GM18873 (cell line): ENCODE measurements at regions not wholly inside any gene's neighbourhood (a gene's known extent, or its start where the extent isn't known, plus 50 kb on each side); places are given as distances from the start of the nearest gene placed in this dataset.

ENCODE experiments used
- ATAC-seq: cut with Tn5 transposase; IDR thresholded peaks from one replicate; pipeline ENCODE4 v1.9.1; 2021; ENCODE audit warnings: mild to moderate bottlenecking, moderate library complexity, moderate number of reproducible peaks; ENCODE audit not compliant: unreplicated experiment, low FRiP score

GRCh38 chr7:40921589-40922315 is 781.1 kb downstream of the INHBA start:
- ATAC-seq: no peak

- ATAC-seq: no peak
Observed at GRCh38 chr7:40918701-40919271, 784.0 kb downstream of the SUGCT start.

GRCh38 chr7:40916813-40917212 is 782.0 kb downstream of the SUGCT start:
- no peak for ATAC-seq

DNA sequence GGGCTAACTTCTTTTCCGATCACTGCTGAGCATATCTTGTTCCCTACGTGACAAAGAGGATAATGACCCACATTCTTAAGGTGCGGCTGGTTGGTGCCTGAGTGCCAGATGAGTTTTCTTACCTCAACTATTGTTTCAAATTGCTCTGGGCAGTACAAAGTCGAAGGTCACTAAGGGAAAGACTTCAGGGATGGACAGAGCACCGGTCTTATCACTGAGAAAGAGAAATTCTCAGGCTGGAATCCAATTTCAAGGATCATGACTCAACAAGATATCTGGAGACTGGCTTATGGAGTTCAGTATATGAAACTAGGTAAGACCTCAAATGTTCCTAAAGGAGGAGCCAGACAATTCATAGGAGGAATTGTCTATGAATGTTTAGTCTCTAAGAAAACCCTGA is 780.3 kb downstream of the SUGCT start:
- no peak for ATAC-seq
